ENCODE measurements at regions not wholly inside any gene's neighbourhood (a gene's known extent, or its start where the extent isn't known, plus 50 kb on each side); places are given as distances from the start of the nearest gene placed in this dataset.

GRCh38 chr3:165434516-165434915 is 238.3 kb upstream of the SLITRK3 start:
- Histone ChIP-seq H3K4me1 (ENCODE audit: control insufficient read depth, insufficient read depth, low read length) (no peaks in the 10 kb centered on the region), H3K9me3 (replicated peaks; ENCODE audit: control insufficient read depth, insufficient read depth, low read length) (no peaks in the 10 kb centered on the region; the same call in 2 of the 3 replicates), H3K4me3 (no peak overlapping the region), H3K27ac (ENCODE audit: control insufficient read depth, insufficient read depth) (no peak overlapping the region), H3K4me2 (ENCODE audit: control insufficient read depth, insufficient read depth) (no peak overlapping the region), H3K79me2 (ENCODE audit: control insufficient read depth, insufficient read depth, low read length) (no peaks in the 10 kb centered on the region), H3K27me3 (replicated peaks in 1 of 2; ENCODE audit: control insufficient read depth in 2 of 2, insufficient read depth in 2 of 2, low read length in 1 of 2) (no peaks in the 10 kb centered on the region), H3K36me3 (ENCODE audit: control insufficient read depth in 2 of 2, insufficient read depth in 2 of 2, low read length in 1 of 2) (no peaks in the 10 kb centered on the region), H4K20me1 (ENCODE audit: control insufficient read depth, insufficient read depth) (no peaks in the 10 kb centered on the region), H2AFZ (ENCODE audit: control insufficient read depth, low read depth, low read length) (no peak overlapping the region), H3K9ac (ENCODE audit: control insufficient read depth, insufficient read depth, low read length) (no peak overlapping the region)
- intact Hi-C loops (cut with micrococcal nuclease; ENCODE audit: unreplicated experiment), result no loop called here
- ChIA-PET SMC1A (ENCODE audit: uncharacterized antibody, unreplicated experiment) (interaction anchor here (0.6 to 2.1 kb wide), 5 partner anchors 9 to 75 kb away, joined by 3 to 6 read pairs (median 5); no protein-coding TSS in a partner anchor), POLR2A (no interaction called here), CTCF (interaction anchor here (0.7 to 1.5 kb wide), 2 partner anchors 9 to 104 kb away, joined by 3 to 4 read pairs; no protein-coding TSS in a partner anchor), RAD21 (ENCODE audit: unreplicated experiment) (no interaction called here)
- 59% methylated on average over 3 of the region's 3 CpGs for WGBS (ENCODE audit: insufficient coverage, insufficient replicate concordance, low lambda C conversion rate, missing lambda C conversion rate)
- BruUV-seq (replicated peaks), result no TSS peak
- DNase-seq (ENCODE audit: low read depth, low spot score) (no peak), ATAC-seq (no peak), FAIRE-seq (no peak)
- in situ Hi-C loops (cut with MboI), result no loop called here
- TF ChIP-seq MTA3 (IDR thresholded peaks at IDR 0.05; ENCODE audit: borderline replicate concordance, low read length), result no peak
- TF ChIP-seq BCL3 (IDR thresholded peaks at IDR 0.05; ENCODE audit: borderline replicate concordance, insufficient read depth, low read depth, low read length, poor library complexity, severe bottlenecking), result no peak
- no peak for TF ChIP-seq FOXK2 (IDR thresholded peaks at IDR 0.05)
- TF ChIP-seq KDM1A (IDR thresholded peaks at IDR 0.05; ENCODE audit: borderline replicate concordance), result no peak
- TF ChIP-seq ATF2 (IDR thresholded peaks at IDR 0.05; ENCODE audit: low read length), result no peak
- no peak for TF ChIP-seq IRF4 (IDR thresholded peaks at IDR 0.05; ENCODE audit: low read depth, low read length)
- no peak for TF ChIP-seq SKIL (IDR thresholded peaks at IDR 0.05; ENCODE audit: low read depth, poor library complexity, severe bottlenecking)
- TF ChIP-seq FOXM1 (IDR thresholded peaks at IDR 0.05; ENCODE audit: low read depth, low read length), result no peak
- no peak for TF ChIP-seq REST (IDR thresholded peaks at IDR 0.05; ENCODE audit: low read depth, low read length)
- TF ChIP-seq MEF2B (IDR thresholded peaks at IDR 0.05; ENCODE audit: partially characterized antibody, poor library complexity, severe bottlenecking), result no peak
- no peak for TF ChIP-seq SPI1 (IDR thresholded peaks at IDR 0.05; ENCODE audit: borderline replicate concordance, insufficient read depth, low read depth, low read length)
- TF ChIP-seq GATAD2B (conservative IDR thresholded peaks at IDR 0.05; ENCODE audit: low read depth), result no peak
- TF ChIP-seq BCLAF1 (IDR thresholded peaks at IDR 0.05), result no peak

Measured in GM12878 (cell line).